ENCODE measurements at regions not wholly inside any gene's neighbourhood (a gene's known extent, or its start where the extent isn't known, plus 50 kb on each side); places are given as distances from the start of the nearest gene placed in this dataset.

DNA sequence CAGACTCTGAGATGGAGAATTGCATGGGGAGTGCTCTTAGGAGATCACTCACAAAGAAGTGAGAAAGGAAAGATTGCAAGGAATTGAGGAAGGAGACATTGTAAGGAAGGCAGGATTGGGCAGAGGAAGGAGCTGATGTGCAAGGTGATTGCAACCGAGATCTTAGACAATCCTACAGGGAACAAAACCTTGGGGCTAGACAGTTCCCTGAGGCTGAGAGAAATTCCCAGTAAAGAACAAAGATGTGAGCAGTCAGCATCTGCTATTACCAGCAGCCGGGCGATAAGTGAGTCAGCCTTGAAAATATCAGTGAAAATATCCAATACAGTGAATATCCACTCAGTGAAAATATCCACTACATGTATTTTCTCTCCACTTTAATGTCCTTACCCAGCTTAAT is 143.6 kb upstream of the TBC1D5 start:
- FAIRE-seq, result no peak

DNA sequence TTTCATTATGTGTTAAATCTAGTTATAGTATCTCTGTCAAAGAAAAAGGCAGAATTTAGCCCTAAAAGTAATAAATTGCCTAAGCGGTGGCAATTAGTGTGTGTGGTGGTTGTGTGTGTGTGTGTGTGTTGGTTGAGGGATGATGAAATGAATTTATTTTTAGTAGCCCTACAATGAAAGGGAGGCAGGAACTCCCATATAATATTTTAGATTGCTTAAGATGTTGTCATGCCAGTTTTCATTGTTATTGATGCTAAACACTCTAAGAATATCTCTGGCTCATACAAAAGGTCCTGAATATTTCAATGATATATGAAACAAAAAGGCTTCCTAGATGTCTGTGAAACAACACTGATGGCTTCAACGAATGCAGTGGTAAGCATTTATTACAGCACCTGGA is 140.6 kb upstream of the TBC1D5 start:
- no peak overlapping the region for H3K9ac ChIP-seq (ENCODE audit: control insufficient read depth, extremely low read depth, insufficient read depth, low read length)
- no peak for FAIRE-seq
- H3K4me1 ChIP-seq (ENCODE audit: control insufficient read depth, extremely low read depth, insufficient read depth, low read length), result no peaks in the 10 kb centered on the region
- no peaks in the 10 kb centered on the region for H3K36me3 ChIP-seq (ENCODE audit: control insufficient read depth in 2 of 2, extremely low read depth in 1 of 2, insufficient read depth in 2 of 2, low read length in 2 of 2)
- TF ChIP-seq, protein P1, sequence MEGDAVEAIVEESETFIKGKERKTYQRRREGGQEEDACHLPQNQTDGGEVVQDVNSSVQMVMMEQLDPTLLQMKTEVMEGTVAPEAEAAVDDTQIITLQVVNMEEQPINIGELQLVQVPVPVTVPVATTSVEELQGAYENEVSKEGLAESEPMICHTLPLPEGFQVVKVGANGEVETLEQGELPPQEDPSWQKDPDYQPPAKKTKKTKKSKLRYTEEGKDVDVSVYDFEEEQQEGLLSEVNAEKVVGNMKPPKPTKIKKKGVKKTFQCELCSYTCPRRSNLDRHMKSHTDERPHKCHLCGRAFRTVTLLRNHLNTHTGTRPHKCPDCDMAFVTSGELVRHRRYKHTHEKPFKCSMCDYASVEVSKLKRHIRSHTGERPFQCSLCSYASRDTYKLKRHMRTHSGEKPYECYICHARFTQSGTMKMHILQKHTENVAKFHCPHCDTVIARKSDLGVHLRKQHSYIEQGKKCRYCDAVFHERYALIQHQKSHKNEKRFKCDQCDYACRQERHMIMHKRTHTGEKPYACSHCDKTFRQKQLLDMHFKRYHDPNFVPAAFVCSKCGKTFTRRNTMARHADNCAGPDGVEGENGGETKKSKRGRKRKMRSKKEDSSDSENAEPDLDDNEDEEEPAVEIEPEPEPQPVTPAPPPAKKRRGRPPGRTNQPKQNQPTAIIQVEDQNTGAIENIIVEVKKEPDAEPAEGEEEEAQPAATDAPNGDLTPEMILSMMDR (optimal IDR thresholded peaks at IDR 0.05 in 1 of 3, IDR thresholded peaks at IDR 0.05 in 1 of 3, conservative IDR thresholded peaks at IDR 0.05 in 1 of 3; ENCODE audit: extremely low read depth in 1 of 3, insufficient read depth in 2 of 3, low read length in 3 of 3), result no peak
- no peak for TF ChIP-seq EZH2 (IDR thresholded peaks at IDR 0.05; ENCODE audit: low read length)
- no peak overlapping the region for H3K4me3 ChIP-seq (ENCODE audit: control insufficient read depth in 2 of 3, extremely low read depth in 1 of 3, insufficient read depth in 2 of 3, low read depth in 1 of 3, low read length in 3 of 3)
- H4K20me1 ChIP-seq (ENCODE audit: control insufficient read depth, extremely low read depth, insufficient read depth, low read length), result no peaks in the 10 kb centered on the region
- H3K9me1 ChIP-seq (ENCODE audit: control insufficient read depth, extremely low read depth, insufficient read depth, low read length), result no peaks in the 10 kb centered on the region
- no peak overlapping the region for H3K4me2 ChIP-seq (ENCODE audit: control insufficient read depth, extremely low read depth, insufficient read depth, low read depth, low read length)
- no peak overlapping the region for H2AFZ ChIP-seq (ENCODE audit: control insufficient read depth, low read length)
- H3K27me3 ChIP-seq (ENCODE audit: control insufficient read depth, extremely low read depth, insufficient read depth, low read length), result no peaks in the 10 kb centered on the region
- H3K79me2 ChIP-seq (ENCODE audit: control insufficient read depth, insufficient read depth, low read length), result no peaks in the 10 kb centered on the region
- dilution Hi-C loops (cut with MboI; ENCODE audit: extremely low pct_ligation_motif_present, low sequenced_read_pairs), result no loop called here
- no peak overlapping the region for H3K27ac ChIP-seq (ENCODE audit: control insufficient read depth, insufficient read depth, low read length)
- no peaks in the 10 kb centered on the region for H3K9me3 ChIP-seq (ENCODE audit: control insufficient read depth, low read depth, low read length)
- no peak for DNase-seq (ENCODE audit: low read depth, low spot score)

More for the DNA sequence above, 143.6 kb upstream of the TBC1D5 start:
- no peak overlapping the region for H3K4me3 ChIP-seq (ENCODE audit: control insufficient read depth in 2 of 3, extremely low read depth in 1 of 3, insufficient read depth in 2 of 3, low read depth in 1 of 3, low read length in 3 of 3)
- dilution Hi-C loops (cut with MboI; ENCODE audit: extremely low pct_ligation_motif_present, low sequenced_read_pairs), result no loop called here
- H3K36me3 ChIP-seq (ENCODE audit: control insufficient read depth in 2 of 2, extremely low read depth in 1 of 2, insufficient read depth in 2 of 2, low read length in 2 of 2), result no peaks in the 10 kb centered on the region
- H3K79me2 ChIP-seq (ENCODE audit: control insufficient read depth, insufficient read depth, low read length), result no peaks in the 10 kb centered on the region
- no peaks in the 10 kb centered on the region for H3K9me3 ChIP-seq (ENCODE audit: control insufficient read depth, low read depth, low read length)
- H3K9me1 ChIP-seq (ENCODE audit: control insufficient read depth, extremely low read depth, insufficient read depth, low read length), result no peaks in the 10 kb centered on the region
- H3K9ac ChIP-seq (ENCODE audit: control insufficient read depth, extremely low read depth, insufficient read depth, low read length), result no peak overlapping the region
- no peaks in the 10 kb centered on the region for H4K20me1 ChIP-seq (ENCODE audit: control insufficient read depth, extremely low read depth, insufficient read depth, low read length)
- H3K27me3 ChIP-seq (ENCODE audit: control insufficient read depth, extremely low read depth, insufficient read depth, low read length), result no peaks in the 10 kb centered on the region
- no peak overlapping the region for H3K4me2 ChIP-seq (ENCODE audit: control insufficient read depth, extremely low read depth, insufficient read depth, low read depth, low read length)
- no peak for TF ChIP-seq EZH2 (IDR thresholded peaks at IDR 0.05; ENCODE audit: low read length)
- TF ChIP-seq, protein P1 (optimal IDR thresholded peaks at IDR 0.05 in 1 of 3, IDR thresholded peaks at IDR 0.05 in 1 of 3, conservative IDR thresholded peaks at IDR 0.05 in 1 of 3; ENCODE audit: extremely low read depth in 1 of 3, insufficient read depth in 2 of 3, low read length in 3 of 3), result no peak
- H3K4me1 ChIP-seq (ENCODE audit: control insufficient read depth, extremely low read depth, insufficient read depth, low read length), result no peaks in the 10 kb centered on the region
- no peak overlapping the region for H2AFZ ChIP-seq (ENCODE audit: control insufficient read depth, low read length)
- no peak overlapping the region for H3K27ac ChIP-seq (ENCODE audit: control insufficient read depth, insufficient read depth, low read length)
- DNase-seq (ENCODE audit: low read depth, low spot score), result no peak
